Fibroblast of lung (primary cell): ENCODE measurements at regions not wholly inside any gene's neighbourhood (a gene's known extent, or its start where the extent isn't known, plus 50 kb on each side); places are given as distances from the start of the nearest gene placed in this dataset.

Experiments
- EZH2 ChIP-seq: IDR thresholded peaks from 2 replicates; pipeline ENCODE4 v1.5.1; 2012; ENCODE audit warnings: low read length, control low read depth, mild to moderate bottlenecking; ENCODE audit errors: missing control alignments
- TF ChIP-seq, protein P1 (sequence below), 2 donors: IDR thresholded peaks in 1 of 2; conservative IDR thresholded peaks in 1 of 2; 1 replicate in 1 of 2; 2 replicates in 1 of 2; pipeline ENCODE4 v1.5.1; 2011 to 2012; ENCODE audit warnings: low read length in 2 of 2, control low read depth in 1 of 2, inconsistent platforms in 1 of 2, low read depth in 1 of 2, mild to moderate bottlenecking in 1 of 2

- TF ChIP-seq, protein P1, sequence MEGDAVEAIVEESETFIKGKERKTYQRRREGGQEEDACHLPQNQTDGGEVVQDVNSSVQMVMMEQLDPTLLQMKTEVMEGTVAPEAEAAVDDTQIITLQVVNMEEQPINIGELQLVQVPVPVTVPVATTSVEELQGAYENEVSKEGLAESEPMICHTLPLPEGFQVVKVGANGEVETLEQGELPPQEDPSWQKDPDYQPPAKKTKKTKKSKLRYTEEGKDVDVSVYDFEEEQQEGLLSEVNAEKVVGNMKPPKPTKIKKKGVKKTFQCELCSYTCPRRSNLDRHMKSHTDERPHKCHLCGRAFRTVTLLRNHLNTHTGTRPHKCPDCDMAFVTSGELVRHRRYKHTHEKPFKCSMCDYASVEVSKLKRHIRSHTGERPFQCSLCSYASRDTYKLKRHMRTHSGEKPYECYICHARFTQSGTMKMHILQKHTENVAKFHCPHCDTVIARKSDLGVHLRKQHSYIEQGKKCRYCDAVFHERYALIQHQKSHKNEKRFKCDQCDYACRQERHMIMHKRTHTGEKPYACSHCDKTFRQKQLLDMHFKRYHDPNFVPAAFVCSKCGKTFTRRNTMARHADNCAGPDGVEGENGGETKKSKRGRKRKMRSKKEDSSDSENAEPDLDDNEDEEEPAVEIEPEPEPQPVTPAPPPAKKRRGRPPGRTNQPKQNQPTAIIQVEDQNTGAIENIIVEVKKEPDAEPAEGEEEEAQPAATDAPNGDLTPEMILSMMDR (conservative IDR thresholded peaks at IDR 0.05 in 1 of 2, IDR thresholded peaks at IDR 0.05 in 1 of 2; ENCODE audit: low read depth in 1 of 2, low read length in 2 of 2) = no peak
- no peak for TF ChIP-seq EZH2
These were observed 943.5 kb upstream of the CITED2 start for GRCh38 chr6:140317950-140318349.
